Testis (tissue), 2 donors: ENCODE measurements at regions not wholly inside any gene's neighbourhood (a gene's known extent, or its start where the extent isn't known, plus 50 kb on each side); places are given as distances from the start of the nearest gene placed in this dataset.

ENCODE experiments used
- POLR2A ChIP-seq: fragments of 450-650 bp; IDR thresholded peaks from one replicate; pipeline ENCODE4 v1.6.1; 2017; ENCODE audit warnings: antibody characterized with exemption, mild to moderate bottlenecking, moderate library complexity
- TF ChIP-seq, protein P1 (sequence below), 3 experiments: fragments of 450-650 bp in 2 of 3; fragments of 200-600 bp in 1 of 3; sonication (generic) in 1 of 3; IDR thresholded peaks; one replicate each; pipeline ENCODE4 v1.5.1; 2016 to 2019; ENCODE audit warnings: antibody characterized with exemption in 3 of 3, mild to moderate bottlenecking in 2 of 3, moderate library complexity in 1 of 3

DNA sequence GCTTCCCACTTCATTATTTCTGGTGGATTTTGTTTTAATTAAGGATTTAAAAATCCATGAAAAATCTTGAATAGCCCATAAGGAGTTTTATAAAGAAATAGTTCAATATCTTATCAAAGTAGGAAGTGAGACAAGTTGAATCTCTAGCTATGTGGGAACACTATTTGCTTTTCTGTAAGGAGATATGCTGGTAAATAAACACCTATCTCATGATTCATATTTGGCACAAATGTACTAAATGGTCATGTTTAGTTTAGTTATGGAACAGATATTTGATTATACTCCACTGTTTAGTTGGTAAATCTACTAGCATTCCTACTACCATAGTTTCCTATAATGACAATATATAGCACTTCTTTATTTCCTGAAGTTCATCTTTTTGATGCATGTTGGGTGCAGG is 239.9 kb upstream of the CEP162 start:
- TF ChIP-seq, protein P1, sequence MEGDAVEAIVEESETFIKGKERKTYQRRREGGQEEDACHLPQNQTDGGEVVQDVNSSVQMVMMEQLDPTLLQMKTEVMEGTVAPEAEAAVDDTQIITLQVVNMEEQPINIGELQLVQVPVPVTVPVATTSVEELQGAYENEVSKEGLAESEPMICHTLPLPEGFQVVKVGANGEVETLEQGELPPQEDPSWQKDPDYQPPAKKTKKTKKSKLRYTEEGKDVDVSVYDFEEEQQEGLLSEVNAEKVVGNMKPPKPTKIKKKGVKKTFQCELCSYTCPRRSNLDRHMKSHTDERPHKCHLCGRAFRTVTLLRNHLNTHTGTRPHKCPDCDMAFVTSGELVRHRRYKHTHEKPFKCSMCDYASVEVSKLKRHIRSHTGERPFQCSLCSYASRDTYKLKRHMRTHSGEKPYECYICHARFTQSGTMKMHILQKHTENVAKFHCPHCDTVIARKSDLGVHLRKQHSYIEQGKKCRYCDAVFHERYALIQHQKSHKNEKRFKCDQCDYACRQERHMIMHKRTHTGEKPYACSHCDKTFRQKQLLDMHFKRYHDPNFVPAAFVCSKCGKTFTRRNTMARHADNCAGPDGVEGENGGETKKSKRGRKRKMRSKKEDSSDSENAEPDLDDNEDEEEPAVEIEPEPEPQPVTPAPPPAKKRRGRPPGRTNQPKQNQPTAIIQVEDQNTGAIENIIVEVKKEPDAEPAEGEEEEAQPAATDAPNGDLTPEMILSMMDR (IDR thresholded peaks at IDR 0.05), result no peak
- no peak for TF ChIP-seq POLR2A
